AG10803 (cell line): ENCODE measurements at regions not wholly inside any gene's neighbourhood (a gene's known extent, or its start where the extent isn't known, plus 50 kb on each side); places are given as distances from the start of the nearest gene placed in this dataset.

Experiments used
- DNase-seq: peaks from one replicate; pipeline ENCODE4 v3.0.0; 2010; ENCODE audit warnings: low read depth
- H3K4me3 ChIP-seq: 2 replicates; pipeline ENCODE4 v1.5.1; 2011; ENCODE audit warnings: mild to moderate bottlenecking, low read length, control low read depth
- CTCF ChIP-seq: conservative IDR thresholded peaks from 2 replicates; pipeline ENCODE4 v1.5.1; 2011; ENCODE audit warnings: mild to moderate bottlenecking, low read length, control low read depth, inconsistent platforms

- no peak for DNase-seq
- H3K4me3 ChIP-seq, result no peak overlapping the region
- TF ChIP-seq CTCF, result no peak
Measured at GRCh38 chr13:70297189-70297616, 189.0 kb upstream of the KLHL1 start.

GRCh38 chr13:70284371-70284770, 176.1 kb upstream of the KLHL1 start:
- H3K4me3 ChIP-seq, result no peak overlapping the region
- no peak for TF ChIP-seq CTCF
- DNase-seq, result no peak

GRCh38 chr13:70275841-70276240, 167.6 kb upstream of the KLHL1 start:
- no peak for DNase-seq
- no peak overlapping the region for H3K4me3 ChIP-seq
- no peak for TF ChIP-seq CTCF

- TF ChIP-seq CTCF, result no peak
- no peak overlapping the region for H3K4me3 ChIP-seq
- no peak for DNase-seq
Measured at GRCh38 chr13:70255406-70255991, 147.2 kb upstream of the KLHL1 start.

- TF ChIP-seq CTCF, result no peak
- no peak overlapping the region for H3K4me3 ChIP-seq
- DNase-seq, result no peak
Measured at GRCh38 chr13:70253834-70254233, 145.6 kb upstream of the KLHL1 start.

- no peak for TF ChIP-seq CTCF
- no peak for DNase-seq
- no peak overlapping the region for H3K4me3 ChIP-seq
Measured at GRCh38 chr13:70253411-70253810, 145.2 kb upstream of the KLHL1 start.

GRCh38 chr13:70249332-70250064, 141.2 kb upstream of the KLHL1 start:
- no peak for DNase-seq

More at GRCh38 chr13:70249332-70250064, 141.2 kb upstream of the KLHL1 start:
- no peak overlapping the region for H3K4me3 ChIP-seq
- TF ChIP-seq CTCF, result no peak
